ENCODE measurements at regions not wholly inside any gene's neighbourhood (a gene's known extent, or its start where the extent isn't known, plus 50 kb on each side); places are given as distances from the start of the nearest gene placed in this dataset.

DNA sequence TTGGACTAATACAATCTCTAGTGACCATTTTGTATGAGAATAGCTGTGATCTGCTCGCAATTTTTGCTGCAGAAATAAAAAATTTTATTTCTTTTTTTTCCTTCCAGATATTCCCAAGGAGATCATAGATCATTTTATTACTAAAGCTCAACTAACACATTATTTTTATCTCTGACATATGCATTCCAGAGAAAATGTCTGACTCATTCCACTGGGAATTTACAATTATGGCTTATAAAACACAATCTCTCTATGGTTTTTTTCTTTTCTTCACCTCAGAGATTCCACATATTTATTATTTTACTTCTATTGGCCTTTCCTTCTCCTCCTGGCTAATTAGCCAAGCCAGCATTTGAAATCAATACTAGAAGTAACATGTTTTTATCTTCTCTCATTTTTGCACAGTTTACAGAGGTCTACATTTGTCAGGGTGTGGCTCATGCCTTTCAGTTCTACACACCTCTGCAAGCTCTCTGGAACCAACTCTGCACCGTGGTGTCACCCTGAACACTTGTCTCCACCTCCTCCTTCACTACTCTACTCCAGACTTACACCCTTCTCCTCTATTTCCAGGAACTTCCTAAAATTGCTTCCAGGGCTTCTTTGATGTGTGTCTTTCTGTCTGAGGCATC, 59.8 kb upstream of the GPM6A start:
- intact Hi-C loops (cut with DNase I; ENCODE audit: low total_unique reads), result no loop called here
- 72 to 80% (median 76%) methylated on average over 2 of the region's 2 CpGs for WGBS, 5 donors
- no peak for DNase-seq
- TF ChIP-seq POLR2A (IDR thresholded peaks at IDR 0.05), result no peak
- TF ChIP-seq, protein P1, sequence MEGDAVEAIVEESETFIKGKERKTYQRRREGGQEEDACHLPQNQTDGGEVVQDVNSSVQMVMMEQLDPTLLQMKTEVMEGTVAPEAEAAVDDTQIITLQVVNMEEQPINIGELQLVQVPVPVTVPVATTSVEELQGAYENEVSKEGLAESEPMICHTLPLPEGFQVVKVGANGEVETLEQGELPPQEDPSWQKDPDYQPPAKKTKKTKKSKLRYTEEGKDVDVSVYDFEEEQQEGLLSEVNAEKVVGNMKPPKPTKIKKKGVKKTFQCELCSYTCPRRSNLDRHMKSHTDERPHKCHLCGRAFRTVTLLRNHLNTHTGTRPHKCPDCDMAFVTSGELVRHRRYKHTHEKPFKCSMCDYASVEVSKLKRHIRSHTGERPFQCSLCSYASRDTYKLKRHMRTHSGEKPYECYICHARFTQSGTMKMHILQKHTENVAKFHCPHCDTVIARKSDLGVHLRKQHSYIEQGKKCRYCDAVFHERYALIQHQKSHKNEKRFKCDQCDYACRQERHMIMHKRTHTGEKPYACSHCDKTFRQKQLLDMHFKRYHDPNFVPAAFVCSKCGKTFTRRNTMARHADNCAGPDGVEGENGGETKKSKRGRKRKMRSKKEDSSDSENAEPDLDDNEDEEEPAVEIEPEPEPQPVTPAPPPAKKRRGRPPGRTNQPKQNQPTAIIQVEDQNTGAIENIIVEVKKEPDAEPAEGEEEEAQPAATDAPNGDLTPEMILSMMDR (IDR thresholded peaks at IDR 0.05 in 8 of 11, conservative IDR thresholded peaks at IDR 0.05 in 3 of 11), result no peak
- no peak for TF ChIP-seq POLR2AphosphoS5 (IDR thresholded peaks at IDR 0.05)
- H3K36me3 ChIP-seq, result no peaks in the 10 kb centered on the region
- H3K4me1 ChIP-seq, result no peaks in the 10 kb centered on the region
- no peak overlapping the region for H3K4me3 ChIP-seq
- H3K27me3 ChIP-seq (replicated peaks in 1 of 7), result no peaks in the 10 kb centered on the region
- H3K27ac ChIP-seq, result no peak overlapping the region
- peaks cover 0 to 16% (median 0%) of the 10 kb centered on the region in 8 donors for H3K9me3 ChIP-seq

DNA sequence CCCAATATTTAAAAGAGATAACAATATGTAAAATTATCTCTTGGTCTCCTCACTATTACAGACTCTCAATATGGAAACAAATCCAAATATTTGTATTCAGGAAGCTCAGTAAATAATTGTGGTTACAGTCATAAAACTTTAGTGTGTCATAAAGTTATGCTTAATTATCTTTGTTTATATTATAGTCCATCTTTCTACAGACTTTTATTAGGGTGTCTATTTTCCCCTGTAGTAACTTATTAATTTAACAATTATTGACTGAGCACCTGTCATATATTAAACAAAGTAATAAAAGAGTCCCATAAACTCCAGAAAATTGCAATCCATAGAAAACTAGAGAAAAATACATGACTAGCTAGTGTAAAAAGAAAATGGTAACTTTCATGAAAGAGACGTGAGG, 61.6 kb upstream of the GPM6A start:
- H3K9me3 ChIP-seq, result peaks cover 0 to 24% (median 7%) of the 10 kb centered on the region in 8 donors
- no peaks in the 10 kb centered on the region for H3K4me1 ChIP-seq
- no peak for DNase-seq
- WGBS, 5 donors, result 84 to 88% (median 85%) methylated on average over 1 of the region's 1 CpG
- no peak overlapping the region for H3K4me3 ChIP-seq
- H3K27ac ChIP-seq, result no peak overlapping the region
- intact Hi-C loops (cut with DNase I; ENCODE audit: low total_unique reads), result no loop called here
- H3K36me3 ChIP-seq, result no peaks in the 10 kb centered on the region
- H3K27me3 ChIP-seq (replicated peaks in 1 of 7), result no peaks in the 10 kb centered on the region
- TF ChIP-seq POLR2A (IDR thresholded peaks at IDR 0.05) (no peak), POLR2AphosphoS5 (IDR thresholded peaks at IDR 0.05) (no peak)

DNA sequence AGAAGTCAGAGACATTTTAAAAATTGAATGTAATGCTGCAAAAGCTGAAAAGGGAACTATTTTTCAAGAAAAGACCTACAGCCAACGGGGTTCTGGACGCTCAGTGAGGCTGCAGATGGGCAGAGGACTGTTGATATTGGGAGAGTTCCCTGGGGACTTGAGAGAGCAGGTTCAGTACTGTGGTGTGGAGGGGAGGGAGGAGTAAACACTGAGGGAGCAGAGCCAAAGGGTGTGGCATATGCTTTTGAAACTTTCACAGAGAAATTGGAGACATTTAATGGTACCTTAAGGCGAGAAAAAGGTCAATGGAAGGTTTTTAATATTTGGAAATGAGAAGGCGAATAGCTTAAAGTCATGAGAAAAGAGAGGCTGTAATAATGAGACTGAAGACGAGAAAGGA, 62.2 kb upstream of the GPM6A start:
- Histone ChIP-seq H3K27ac (no peak overlapping the region), H3K27me3 (replicated peaks in 1 of 7) (no peaks in the 10 kb centered on the region), H3K4me3 (no peak overlapping the region), H3K4me1 (no peaks in the 10 kb centered on the region), H3K9me3 (peaks cover 0 to 27% (median 12%) of the 10 kb centered on the region in 8 donors), H3K36me3 (no peaks in the 10 kb centered on the region)
- WGBS, 5 donors, result 63 to 83% (median 68%) methylated on average over 5 of the region's 5 CpGs
- intact Hi-C loops (cut with DNase I; ENCODE audit: low total_unique reads), result no loop called here
- TF ChIP-seq POLR2AphosphoS5 (IDR thresholded peaks at IDR 0.05) (no peak), POLR2A (IDR thresholded peaks at IDR 0.05) (no peak)
- TF ChIP-seq, protein P1 (IDR thresholded peaks at IDR 0.05 in 8 of 11, conservative IDR thresholded peaks at IDR 0.05 in 3 of 11), result no peak
- no peak for DNase-seq

DNA sequence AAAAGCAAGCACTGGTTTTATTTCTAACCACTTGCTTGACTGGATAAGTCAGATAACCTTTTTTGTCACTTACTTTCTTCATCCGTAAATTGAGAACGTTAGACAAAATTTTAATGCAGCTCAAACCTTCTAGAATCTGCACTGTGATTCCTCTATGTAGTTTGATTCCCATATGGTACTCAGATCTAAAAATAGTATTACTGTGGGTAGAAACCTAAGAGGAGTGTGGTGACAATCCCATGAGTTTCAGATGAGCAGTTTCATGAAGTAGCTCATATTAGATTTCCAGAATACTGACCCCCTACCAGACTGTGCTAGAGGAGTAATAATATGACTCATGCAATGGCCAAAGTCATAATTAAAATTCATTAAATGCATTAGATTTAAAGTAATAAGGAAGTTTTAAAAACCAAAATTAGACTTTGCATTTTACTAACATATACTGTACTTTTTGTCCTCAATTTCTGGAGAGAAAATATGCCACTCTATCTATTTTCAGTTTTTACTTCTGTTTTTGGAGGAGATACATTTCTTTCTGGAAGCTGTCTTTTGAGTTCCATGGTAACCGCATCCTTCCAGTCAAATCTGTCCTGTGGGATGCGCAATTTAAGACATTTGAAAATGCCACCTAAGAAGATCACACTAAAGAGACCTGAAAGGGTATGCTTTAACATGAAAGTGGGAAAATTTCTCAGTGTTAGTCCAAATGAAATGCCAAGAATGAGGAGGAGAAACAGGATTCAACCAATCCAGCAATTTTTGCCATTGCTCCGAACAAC, 64.1 kb upstream of the GPM6A start:
- Histone ChIP-seq H3K27ac (no peak overlapping the region), H3K4me1 (no peaks in the 10 kb centered on the region), H3K4me3 (no peak overlapping the region), H3K9me3 (peaks cover 0 to 33% (median 13%) of the 10 kb centered on the region in 8 donors), H3K36me3 (no peaks in the 10 kb centered on the region), H3K27me3 (replicated peaks in 1 of 7) (no peaks in the 10 kb centered on the region)
- intact Hi-C loops (cut with DNase I; ENCODE audit: low total_unique reads), result no loop called here
- no peak for DNase-seq
- 90 to 99% (median 93%) methylated on average over 5 of the region's 5 CpGs for WGBS, 5 donors
- TF ChIP-seq POLR2A (IDR thresholded peaks at IDR 0.05), result no peak
- TF ChIP-seq, protein P1 (IDR thresholded peaks at IDR 0.05 in 8 of 11, conservative IDR thresholded peaks at IDR 0.05 in 3 of 11), result no peak
- TF ChIP-seq POLR2AphosphoS5 (IDR thresholded peaks at IDR 0.05), result no peak

All from spleen (tissue), 11 donors.